Transverse colon (tissue), 4 donors: ENCODE measurements at regions not wholly inside any gene's neighbourhood (a gene's known extent, or its start where the extent isn't known, plus 50 kb on each side); places are given as distances from the start of the nearest gene placed in this dataset.
"Not testable (repeated sequence)": the region's sequence is repeated elsewhere in the genome, so short reads cannot be mapped to it uniquely, and the experiment has no call there.

Experiments
- DNase-seq: peaks from one replicate; pipeline ENCODE4 v3.0.0-alpha.2; 2019
- H3K27ac ChIP-seq, 4 donors: fragments of 200-600 bp; sonication (generic); 2 replicates each; pipeline ENCODE4 v1.5.1; 2016 to 2018; ENCODE audit warnings: inconsistent platforms in 4 of 4
- H3K27me3 ChIP-seq: fragments of 200-600 bp; sonication (generic); 2 replicates; pipeline ENCODE4 v1.5.1; 2017; ENCODE audit warnings: inconsistent platforms
- H3K36me3 ChIP-seq, 4 donors: fragments of 200-600 bp; sonication (generic); 2 replicates each; pipeline ENCODE4 v1.5.1; 2017 to 2019; ENCODE audit warnings: inconsistent platforms in 4 of 4
- H3K4me1 ChIP-seq, 4 donors: fragments of 200-600 bp; sonication (generic); 2 replicates each; pipeline ENCODE4 v1.5.1; 2017 to 2020; ENCODE audit warnings: inconsistent platforms in 4 of 4
- H3K4me3 ChIP-seq, 4 donors: fragments of 200-600 bp; sonication (generic); 1 replicate in 1 of 4; 2 replicates in 3 of 4; pipeline versions ENCODE4 v1.5.1 to v1.6.1; 2017 to 2019; ENCODE audit warnings: inconsistent platforms in 4 of 4
- H3K9me3 ChIP-seq, 2 donors: fragments of 200-600 bp; sonication (generic); 2 replicates each; pipeline ENCODE4 v1.5.1; 2017 to 2019; ENCODE audit warnings: inconsistent platforms in 2 of 2
- CTCF ChIP-seq, 5 experiments: fragments of 200-600 bp in 3 of 5; fragments of 450-650 bp in 2 of 5; sonication (generic) in 3 of 5; IDR thresholded peaks; 1 replicate in 2 of 5; 2 replicates in 3 of 5; pipeline ENCODE4 v1.5.1; 2016 to 2017; ENCODE audit warnings: antibody characterized with exemption in 5 of 5, inconsistent platforms in 3 of 5, mild to moderate bottlenecking in 2 of 5, moderate library complexity in 1 of 5
- EP300 ChIP-seq: sonication (generic); formaldehyde crosslinking; IDR thresholded peaks from one replicate; pipeline ENCODE4 v1.6.1; 2017; ENCODE audit warnings: antibody characterized with exemption, low read depth
- POLR2A ChIP-seq: fragments of 450-650 bp; IDR thresholded peaks from one replicate; pipeline ENCODE4 v1.6.1; 2016; ENCODE audit warnings: antibody characterized with exemption, mild to moderate bottlenecking, moderate library complexity
- POLR2AphosphoS5 ChIP-seq, 3 donors: sonication (generic); formaldehyde crosslinking; IDR thresholded peaks; one replicate each; pipeline ENCODE4 v1.6.1; 2016; ENCODE audit warnings: antibody characterized with exemption in 3 of 3
- WGBS, 2 donors: methylation state at CpG; one replicate each; pipeline ENCODE4 v1.1.5; 2018; ENCODE audit warnings: low coverage in 1 of 2; 5-methylcytosine and 5-hydroxymethylcytosine counted together
- in situ Hi-C, 4 donors: fragments of 200-750 bp; cut with MboI; loops; one replicate each; pipeline versions ENCODE4 v1.15.0 to v1.15.1; 2017; ENCODE audit warnings: low sequenced_read_pairs in 3 of 4, low pct_ligation_motif_present in 1 of 4, low pct_unique_long_range_greater_than_20kb in 1 of 4
- intact Hi-C: fragments of 100-400 bp; cut with DNase I; formaldehyde crosslinking; loops from one replicate; pipeline ENCODE4 v1.15.1; 2023; ENCODE audit warnings: low total_unique reads

GRCh38 chr3:184498986-184499606 lies 62.5 kb upstream of the EPHB3 start:
- Histone ChIP-seq H3K9me3 (peaks cover 7% of the 10 kb centered on the region in 2 donors), H3K4me1 (no peaks in the 10 kb centered on the region), H3K27ac (no peak overlapping the region), H3K27me3 (peaks cover 25% of the 10 kb centered on the region), H3K4me3 (no peak overlapping the region), H3K36me3 (no peaks in the 10 kb centered on the region)
- 63 to 66% methylated on average over 8 to 12 of the region's 12 CpGs for WGBS, 2 donors
- in situ Hi-C loops (no loop called here), intact Hi-C loops (no loop called here)
- no peak for DNase-seq
- no peak for TF ChIP-seq POLR2A

- Histone ChIP-seq H3K27me3 (peaks cover 24% of the 10 kb centered on the region), H3K4me1 (no peaks in the 10 kb centered on the region), H3K4me3 (no peak overlapping the region), H3K27ac (no peak overlapping the region), H3K9me3 (peaks cover 7% of the 10 kb centered on the region in 2 donors), H3K36me3 (no peaks in the 10 kb centered on the region)
- no peak for DNase-seq
- intact Hi-C loops, result no loop called here
- WGBS, 2 donors, result 67% methylated on average over 10 of the region's 12 CpGs; no CpG with 5 or more reads in 1 of the 2 donors
- in situ Hi-C loops, result no loop called here
- TF ChIP-seq POLR2AphosphoS5 (IDR thresholded peaks at IDR 0.05), result no peak
- no peak for TF ChIP-seq EP300
- TF ChIP-seq POLR2A, result no peak
- TF ChIP-seq CTCF (IDR thresholded peaks at IDR 0.05), result no peak
These were observed 61.2 kb upstream of the EPHB3 start for GRCh38 chr3:184500344-184500923.

GRCh38 chr3:184502123-184502667 lies 59.4 kb upstream of the EPHB3 start:
- TF ChIP-seq POLR2AphosphoS5 (IDR thresholded peaks at IDR 0.05) (no peak), EP300 (no peak), CTCF (IDR thresholded peaks at IDR 0.05) (no peak), POLR2A (no peak)
- Histone ChIP-seq H3K9me3 (peaks cover 7% of the 10 kb centered on the region in 2 donors), H3K27me3 (peaks cover 39% of the 10 kb centered on the region), H3K4me3 (no peak overlapping the region), H3K27ac (no peak overlapping the region), H3K4me1 (no peaks in the 10 kb centered on the region), H3K36me3 (no peaks in the 10 kb centered on the region)
- intact Hi-C loops (no loop called here), in situ Hi-C loops (no loop called here)
- no peak for DNase-seq
- WGBS, 2 donors, result 84 to 91% methylated on average over 4 of the region's 4 CpGs

GRCh38 chr3:184502841-184503240 lies 58.7 kb upstream of the EPHB3 start:
- H3K4me1 ChIP-seq, intact Hi-C loops, DNase-seq, H3K4me3 ChIP-seq, H3K27ac ChIP-seq, in situ Hi-C loops, H3K9me3 ChIP-seq, H3K36me3 ChIP-seq: not testable (repeated sequence)
- peaks cover 39% of the 10 kb centered on the region for H3K27me3 ChIP-seq
- 32 to 45% methylated on average over 6 of the region's 6 CpGs for WGBS, 2 donors

GRCh38 chr3:184503647-184504046 lies 57.9 kb upstream of the EPHB3 start:
- Histone ChIP-seq H3K9me3 (peaks cover 7% of the 10 kb centered on the region in 2 donors), H3K27me3 (peaks cover 41% of the 10 kb centered on the region), H3K27ac (no peak overlapping the region), H3K36me3 (no peaks in the 10 kb centered on the region), H3K4me1 (no peaks in the 10 kb centered on the region), H3K4me3 (no peak overlapping the region)
- in situ Hi-C loops (no loop called here), intact Hi-C loops (no loop called here)
- TF ChIP-seq POLR2A (no peak), POLR2AphosphoS5 (IDR thresholded peaks at IDR 0.05) (no peak), EP300 (no peak), CTCF (IDR thresholded peaks at IDR 0.05) (no peak)
- WGBS, 2 donors, result 43 to 86% methylated on average over 1 to 2 of the region's 2 CpGs
- no peak for DNase-seq
